Hepatocyte (in vitro differentiated cells): ENCODE measurements at regions not wholly inside any gene's neighbourhood (a gene's known extent, or its start where the extent isn't known, plus 50 kb on each side); places are given as distances from the start of the nearest gene placed in this dataset. TPM values are rescaled to one million over a fixed set of nuclear protein-coding genes. Genes with fewer than 3 reads are reported as not detected.

Experiments used
- DNase-seq: peaks from one replicate; pipeline ENCODE4 v3.0.0-alpha.2; 2016; ENCODE audit warnings: low spot score
- H2AFZ ChIP-seq: fragments of 200-600 bp; sonication (generic); 2 replicates; pipeline ENCODE4 v1.6.0; 2016; ENCODE audit warnings: antibody characterized with exemption, mild to moderate bottlenecking
- H3K27ac ChIP-seq: fragments of 200-600 bp; sonication (generic); 2 replicates; pipeline ENCODE4 v1.5.1; 2016; ENCODE audit warnings: mild to moderate bottlenecking
- H3K27me3 ChIP-seq: fragments of 200-600 bp; sonication (generic); 2 replicates; pipeline ENCODE4 v1.6.1; 2016
- H3K36me3 ChIP-seq: fragments of 200-600 bp; sonication (generic); replicated peaks from 2 replicates; pipeline ENCODE4 v1.5.1; 2016; ENCODE audit warnings: low read depth; ENCODE audit not compliant: insufficient read depth
- H3K4me1 ChIP-seq: fragments of 200-600 bp; sonication (generic); 2 replicates; pipeline ENCODE4 v1.5.1; 2016; ENCODE audit warnings: mild to moderate bottlenecking, moderate library complexity; ENCODE audit not compliant: insufficient read depth
- H3K4me2 ChIP-seq: fragments of 200-600 bp; sonication (generic); 2 replicates; pipeline ENCODE4 v1.6.0; 2016
- H3K4me3 ChIP-seq: fragments of 200-600 bp; sonication (generic); 2 replicates; pipeline ENCODE4 v1.5.1; 2016; ENCODE audit warnings: mild to moderate bottlenecking
- H3K79me2 ChIP-seq: fragments of 200-600 bp; sonication (generic); 2 replicates; pipeline ENCODE4 v1.6.0; 2017; ENCODE audit warnings: mild to moderate bottlenecking
- H3K9me2 ChIP-seq: fragments of 200-600 bp; sonication (generic); replicated peaks from 2 replicates; pipeline ENCODE4 v1.6.0; 2017; ENCODE audit warnings: mild to moderate bottlenecking; ENCODE audit not compliant: insufficient read depth
- H3K9me3 ChIP-seq: fragments of 200-600 bp; sonication (generic); 2 replicates; pipeline ENCODE4 v1.5.1; 2016; ENCODE audit warnings: low read depth, mild to moderate bottlenecking
- H4K20me1 ChIP-seq: fragments of 200-600 bp; sonication (generic); 2 replicates; pipeline ENCODE4 v1.6.0; 2016; ENCODE audit warnings: mild to moderate bottlenecking; ENCODE audit not compliant: insufficient read depth, poor library complexity, severe bottlenecking
- CTCF ChIP-seq: fragments of 200-600 bp; sonication (generic); IDR thresholded peaks from 2 replicates; pipeline ENCODE4 v1.5.1; 2016; ENCODE audit warnings: antibody characterized with exemption, mild to moderate bottlenecking; ENCODE audit not compliant: poor library complexity
- EZH2 ChIP-seq: fragments of 200-600 bp; sonication (generic); IDR thresholded peaks from 2 replicates; pipeline ENCODE4 v1.6.1; 2016; ENCODE audit warnings: antibody characterized with exemption, mild to moderate bottlenecking, borderline replicate concordance
- EZH2phosphoT487 ChIP-seq: fragments of 200-600 bp; sonication (generic); IDR thresholded peaks from one replicate; pipeline ENCODE4 v1.6.1; 2018; ENCODE audit warnings: antibody characterized with exemption, mild to moderate bottlenecking, low read depth, moderate library complexity; ENCODE audit not compliant: unreplicated experiment, severe bottlenecking
- WGBS: methylation state at CpG from one replicate; pipeline ENCODE4 v1.1.6; 2016; ENCODE audit warnings: low lambda C conversion rate; ENCODE audit errors: missing lambda C conversion rate; 5-methylcytosine and 5-hydroxymethylcytosine counted together
- small RNA-seq: library from RNA; depleted of rRNA; stranded (forward); fragments of <200 nt; gene quantifications from one replicate; pipeline ENCODE3, GENCODE V24; 2014

DNA sequence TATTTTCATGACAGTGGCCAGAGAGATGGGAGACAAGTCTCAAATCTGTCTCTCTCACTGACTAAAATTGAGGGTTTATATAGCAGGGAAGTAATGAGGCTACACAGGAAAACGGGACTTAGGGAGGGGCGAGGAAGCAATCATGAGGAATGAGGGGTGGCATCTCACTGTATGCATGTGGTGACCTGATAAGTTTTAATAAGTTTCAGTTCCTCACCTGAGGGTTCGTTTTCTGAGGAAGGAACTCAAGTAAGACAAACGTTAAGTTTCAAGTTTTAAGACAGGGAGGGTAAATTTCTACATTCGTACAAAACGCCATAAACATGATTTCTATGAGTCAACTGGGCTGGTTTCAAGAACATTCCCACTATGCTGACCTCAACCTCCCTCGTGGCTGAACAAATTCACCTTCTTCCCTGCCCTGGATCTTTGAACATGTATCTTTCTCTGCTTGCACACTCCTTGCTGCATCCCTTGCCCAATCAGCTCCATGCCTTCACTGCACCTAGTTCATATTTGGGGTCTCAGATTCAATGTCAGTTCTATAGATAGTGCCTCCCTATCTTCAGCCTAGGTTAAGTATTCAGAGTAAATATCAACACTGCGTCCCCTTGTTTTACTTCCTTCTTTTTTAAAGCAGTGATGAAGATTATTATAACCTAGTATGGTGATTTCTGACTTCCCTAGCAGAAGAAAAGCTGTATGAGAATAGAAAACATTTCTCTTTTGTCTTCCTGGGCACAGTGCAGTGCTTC lies 53.3 kb upstream of the CNTNAP5 start:
- no peak for TF ChIP-seq CTCF
- TF ChIP-seq EZH2phosphoT487 = no peak
- TF ChIP-seq EZH2 = no peak
- no peak overlapping the region for H3K27ac ChIP-seq
- no peak overlapping the region for H3K4me2 ChIP-seq
- DNase-seq = no peak
- H3K4me3 ChIP-seq = no peak overlapping the region
- H3K79me2 ChIP-seq = no peaks in the 10 kb centered on the region
- H3K36me3 ChIP-seq = no peaks in the 10 kb centered on the region
- no peaks in the 10 kb centered on the region for H3K4me1 ChIP-seq
- no peak overlapping the region for H2AFZ ChIP-seq
- H4K20me1 ChIP-seq = no peaks in the 10 kb centered on the region
- no peaks in the 10 kb centered on the region for H3K9me3 ChIP-seq
- WGBS = 82% methylated on average over 8 of the region's 8 CpGs
- no peaks in the 10 kb centered on the region for H3K27me3 ChIP-seq
- H3K9me2 ChIP-seq = no peaks in the 10 kb centered on the region

Small RNA genes in the stretch of these regions (small RNA-seq; reads per million reads assigned to genes)
- not detected for gene AC064859.1
